ENCODE measurements at regions not wholly inside any gene's neighbourhood (a gene's known extent, or its start where the extent isn't known, plus 50 kb on each side); places are given as distances from the start of the nearest gene placed in this dataset.

GRCh38 chr3:89808680-89809197 lies 701.3 kb downstream of the EPHA3 start:
- Histone ChIP-seq H3K4me1 (no peaks in the 10 kb centered on the region), H3K27ac (replicated peaks) (no peak overlapping the region), H3K4me3 (no peak overlapping the region), H3K36me3 (no peaks in the 10 kb centered on the region), H3K9me3 (replicated peaks) (peaks cover 14% of the 10 kb centered on the region), H3K27me3 (ENCODE audit: low read depth) (no peaks in the 10 kb centered on the region)
- intact Hi-C loops (cut with micrococcal nuclease): no loop called here
- TF ChIP-seq CTCF (IDR thresholded peaks at IDR 0.05; ENCODE audit: borderline replicate concordance): no peak
- DNase-seq: no peak

- DNase-seq: no peak
- no peaks in the 10 kb centered on the region for H3K27me3 ChIP-seq (ENCODE audit: low read depth)
- H3K27ac ChIP-seq (replicated peaks): no peak overlapping the region
- H3K36me3 ChIP-seq: no peaks in the 10 kb centered on the region
- H3K4me3 ChIP-seq: no peak overlapping the region
- H3K4me1 ChIP-seq: no peaks in the 10 kb centered on the region
- intact Hi-C loops (cut with micrococcal nuclease): no loop called here
- peaks cover 35% of the 10 kb centered on the region for H3K9me3 ChIP-seq (replicated peaks)
- no peak for TF ChIP-seq CTCF (IDR thresholded peaks at IDR 0.05; ENCODE audit: borderline replicate concordance)
These were observed 706.1 kb downstream of the EPHA3 start for GRCh38 chr3:89813500-89813899.

- TF ChIP-seq CTCF (IDR thresholded peaks at IDR 0.05; ENCODE audit: borderline replicate concordance): no peak
- Histone ChIP-seq H3K4me3 (no peak overlapping the region), H3K36me3 (no peaks in the 10 kb centered on the region), H3K9me3 (replicated peaks) (peaks cover 17% of the 10 kb centered on the region), H3K4me1 (no peaks in the 10 kb centered on the region), H3K27me3 (ENCODE audit: low read depth) (no peaks in the 10 kb centered on the region), H3K27ac (replicated peaks) (no peak overlapping the region)
- intact Hi-C loops (cut with micrococcal nuclease): no loop called here
- DNase-seq: no peak
These were observed 733.6 kb downstream of the EPHA3 start for GRCh38 chr3:89841041-89841440.

- H3K9me3 ChIP-seq (replicated peaks): peaks cover 6% of the 10 kb centered on the region
- H3K4me1 ChIP-seq: no peaks in the 10 kb centered on the region
- no peak overlapping the region for H3K27ac ChIP-seq (replicated peaks)
- H3K36me3 ChIP-seq: no peaks in the 10 kb centered on the region
- no peaks in the 10 kb centered on the region for H3K27me3 ChIP-seq (ENCODE audit: low read depth)
- intact Hi-C loops (cut with micrococcal nuclease): no loop called here
- no peak for TF ChIP-seq CTCF (IDR thresholded peaks at IDR 0.05; ENCODE audit: borderline replicate concordance)
- DNase-seq: no peak
- H3K4me3 ChIP-seq: no peak overlapping the region
These were observed 737.6 kb downstream of the EPHA3 start for GRCh38 chr3:89845053-89845452.

GRCh38 chr3:89847955-89848354 lies 740.5 kb downstream of the EPHA3 start:
- TF ChIP-seq CTCF (IDR thresholded peaks at IDR 0.05; ENCODE audit: borderline replicate concordance): no peak
- Histone ChIP-seq H3K4me3 (no peak overlapping the region), H3K27me3 (ENCODE audit: low read depth) (no peaks in the 10 kb centered on the region), H3K27ac (replicated peaks) (no peak overlapping the region), H3K9me3 (replicated peaks) (peaks cover 5% of the 10 kb centered on the region), H3K4me1 (no peaks in the 10 kb centered on the region), H3K36me3 (no peaks in the 10 kb centered on the region)
- intact Hi-C loops (cut with micrococcal nuclease): no loop called here
- DNase-seq: no peak

Data from left ventricle myocardium inferior (tissue), 1 donor.